Vagina (tissue), 2 donors: ENCODE measurements at regions not wholly inside any gene's neighbourhood (a gene's known extent, or its start where the extent isn't known, plus 50 kb on each side); places are given as distances from the start of the nearest gene placed in this dataset.

Experiments
- CTCF ChIP-seq, 3 experiments: fragments of 450-650 bp in 2 of 3; fragments of 200-600 bp in 1 of 3; sonication (generic) in 1 of 3; IDR thresholded peaks; one replicate each; pipeline ENCODE4 v1.5.1; 2017 to 2019; ENCODE audit warnings: antibody characterized with exemption in 3 of 3, mild to moderate bottlenecking in 2 of 3, moderate library complexity in 2 of 3
- POLR2A ChIP-seq, 2 donors: fragments of 450-650 bp; IDR thresholded peaks; one replicate each; pipeline ENCODE4 v1.6.1; 2017; ENCODE audit warnings: antibody characterized with exemption in 2 of 2, mild to moderate bottlenecking in 2 of 2, moderate library complexity in 2 of 2

GRCh38 chr2:59826177-59826576, 727.3 kb downstream of the BCL11A start:
- TF ChIP-seq CTCF (IDR thresholded peaks at IDR 0.05) (no peak), POLR2A (IDR thresholded peaks at IDR 0.05) (no peak)
